Superior temporal gyrus (tissue), 1 donor: ENCODE measurements at regions not wholly inside any gene's neighbourhood (a gene's known extent, or its start where the extent isn't known, plus 50 kb on each side); places are given as distances from the start of the nearest gene placed in this dataset.

Experiments
- DNase-seq: peaks from one replicate; pipeline ENCODE4 v3.0.0-alpha.2; 2016; ENCODE audit errors: extremely low spot score

DNA sequence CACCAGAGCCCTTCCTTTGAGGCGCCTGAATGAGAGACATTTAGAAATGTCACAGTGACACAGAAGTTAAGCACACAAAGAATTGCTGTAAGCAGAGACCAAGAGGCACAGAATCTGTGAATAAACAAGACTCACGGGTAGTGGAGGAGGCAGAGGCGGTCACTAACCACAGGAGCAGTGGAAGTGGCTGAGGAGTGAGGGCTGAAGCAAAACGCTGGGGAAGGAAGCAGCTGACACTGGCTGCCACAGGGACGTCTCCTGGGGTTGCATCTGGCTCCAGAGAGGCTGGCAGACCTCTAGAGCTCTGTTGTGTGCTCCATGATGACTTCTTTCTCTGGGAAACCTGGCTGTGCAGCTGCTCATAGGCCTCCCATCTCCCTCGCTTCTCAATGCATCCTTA lies 65.0 kb upstream of the SLC2A12 start:
- DNase-seq, result peak; percentile 75

GRCh38 chr6:134115715-134116074 lies 63.3 kb upstream of the SLC2A12 start:
- peak; percentile 93 for DNase-seq

DNA sequence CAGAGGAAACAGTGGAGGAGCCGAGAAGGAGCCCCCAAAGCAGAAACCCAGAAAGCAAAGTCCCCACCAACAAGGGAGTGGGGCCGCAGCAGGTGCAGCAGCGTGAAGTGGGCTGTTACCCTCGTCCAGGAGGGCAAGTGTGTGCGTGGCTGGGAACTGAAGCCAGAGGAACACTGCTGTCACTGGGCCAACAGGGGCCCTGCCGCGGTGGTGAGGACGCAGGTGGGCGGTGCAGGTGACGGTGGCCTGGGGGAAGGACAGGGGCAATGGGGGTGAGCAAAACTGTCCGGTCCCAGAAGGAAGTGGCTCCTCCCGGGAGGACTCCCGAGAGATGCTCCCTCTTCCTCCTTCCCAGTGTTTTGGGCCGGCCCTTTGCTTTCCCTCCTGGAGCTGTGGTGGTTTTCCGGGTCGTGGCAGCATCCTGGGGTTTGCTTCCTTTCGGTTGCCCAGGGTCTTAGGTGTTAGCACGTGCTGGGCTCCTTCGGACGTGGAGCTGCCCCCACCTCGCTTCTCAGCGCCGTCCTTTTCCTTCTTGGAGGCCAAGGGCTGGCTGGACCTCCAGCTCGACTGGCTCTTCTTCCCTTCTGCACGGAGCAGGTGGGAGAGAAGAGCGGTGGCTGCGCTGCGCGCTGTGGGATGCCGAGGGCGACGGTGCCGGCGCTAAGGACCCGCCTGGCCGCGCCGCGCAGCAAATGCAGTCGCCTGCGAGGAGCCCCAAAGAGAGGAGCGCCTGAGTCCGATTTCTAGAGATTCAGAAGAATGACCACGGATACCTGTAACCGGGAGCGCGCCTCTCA lies 62.7 kb upstream of the SLC2A12 start:
- DNase-seq, result no peak

DNA sequence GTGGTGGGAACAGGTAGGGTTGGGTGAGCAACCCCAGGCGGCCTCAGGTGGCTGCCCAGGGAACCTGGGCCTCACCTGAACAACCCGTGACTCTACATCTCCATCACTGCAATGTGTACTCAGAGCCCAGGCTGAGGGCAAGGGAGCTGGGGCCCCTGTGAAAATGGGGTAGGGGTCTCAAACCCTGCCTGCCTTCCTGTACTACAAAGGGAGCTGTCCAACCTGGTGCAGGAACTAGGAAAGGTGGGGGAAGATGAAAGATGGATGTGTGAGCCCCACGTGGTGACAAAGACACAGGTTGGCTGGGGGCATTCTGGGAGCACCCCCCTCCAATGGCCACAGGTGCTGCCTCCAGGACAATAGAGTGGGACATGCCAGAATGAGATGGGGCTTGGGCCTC lies 62.1 kb upstream of the SLC2A12 start:
- no peak for DNase-seq

- DNase-seq, result no peak
Measured at GRCh38 chr6:134111726-134112125, 59.3 kb upstream of the SLC2A12 start.

- DNase-seq, result peak; percentile 81
Measured at GRCh38 chr6:134111062-134111677, 58.7 kb upstream of the SLC2A12 start.

DNA sequence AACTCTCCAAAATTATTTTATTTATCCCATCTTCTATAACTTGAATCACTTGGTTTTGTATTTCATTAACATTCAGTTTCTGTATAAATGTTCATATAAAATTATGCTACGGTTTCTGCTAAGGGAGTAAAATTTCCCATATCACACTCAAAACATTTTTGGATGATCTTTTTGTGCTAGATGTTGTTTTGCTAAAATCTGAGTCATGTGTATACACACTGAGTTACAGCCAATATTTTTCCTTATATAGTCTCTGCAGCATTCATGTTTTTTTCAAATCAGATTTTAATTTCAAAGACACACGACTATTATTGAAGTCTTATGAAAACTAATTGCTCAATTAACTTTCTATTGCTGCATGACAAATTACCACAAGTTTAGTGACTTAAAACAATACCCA lies 54.3 kb upstream of the SLC2A12 start:
- DNase-seq, result no peak

- no peak for DNase-seq
Measured at GRCh38 chr6:134105940-134106339, 53.5 kb upstream of the SLC2A12 start.

DNA sequence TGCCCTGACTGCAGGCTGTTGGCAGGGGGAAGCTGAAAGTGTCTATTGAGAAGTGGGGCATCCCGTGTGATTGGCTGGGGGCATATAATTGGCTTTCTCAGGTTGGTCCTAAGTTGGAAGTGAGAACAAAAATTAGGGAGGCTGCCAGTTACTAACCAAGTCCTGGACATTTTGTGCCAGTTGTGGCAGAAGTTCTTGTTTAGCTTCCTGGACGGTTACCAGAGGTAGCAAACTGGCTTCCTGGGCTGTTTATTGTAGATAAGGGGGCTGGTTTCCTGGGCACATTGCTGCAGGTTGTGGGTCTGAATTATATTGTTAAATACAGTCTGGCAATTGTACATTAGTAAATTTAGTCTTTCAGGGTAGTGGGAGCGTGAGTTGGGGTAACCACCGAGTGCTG lies 50.6 kb upstream of the SLC2A12 start:
- no peak for DNase-seq
